Stimulated activated CD4-positive, alpha-beta T cell treated with anti-CD3 and anti-CD28 coated beads, Interleukin-2, amount 100 ng/mL, for 4 hours (primary cell): ENCODE measurements at regions not wholly inside any gene's neighbourhood (a gene's known extent, or its start where the extent isn't known, plus 50 kb on each side); places are given as distances from the start of the nearest gene placed in this dataset.

Experiments used
- DNase-seq: peaks from one replicate; pipeline ENCODE4 v3.0.0-alpha.2; 2020; ENCODE audit warnings: low read depth

DNA sequence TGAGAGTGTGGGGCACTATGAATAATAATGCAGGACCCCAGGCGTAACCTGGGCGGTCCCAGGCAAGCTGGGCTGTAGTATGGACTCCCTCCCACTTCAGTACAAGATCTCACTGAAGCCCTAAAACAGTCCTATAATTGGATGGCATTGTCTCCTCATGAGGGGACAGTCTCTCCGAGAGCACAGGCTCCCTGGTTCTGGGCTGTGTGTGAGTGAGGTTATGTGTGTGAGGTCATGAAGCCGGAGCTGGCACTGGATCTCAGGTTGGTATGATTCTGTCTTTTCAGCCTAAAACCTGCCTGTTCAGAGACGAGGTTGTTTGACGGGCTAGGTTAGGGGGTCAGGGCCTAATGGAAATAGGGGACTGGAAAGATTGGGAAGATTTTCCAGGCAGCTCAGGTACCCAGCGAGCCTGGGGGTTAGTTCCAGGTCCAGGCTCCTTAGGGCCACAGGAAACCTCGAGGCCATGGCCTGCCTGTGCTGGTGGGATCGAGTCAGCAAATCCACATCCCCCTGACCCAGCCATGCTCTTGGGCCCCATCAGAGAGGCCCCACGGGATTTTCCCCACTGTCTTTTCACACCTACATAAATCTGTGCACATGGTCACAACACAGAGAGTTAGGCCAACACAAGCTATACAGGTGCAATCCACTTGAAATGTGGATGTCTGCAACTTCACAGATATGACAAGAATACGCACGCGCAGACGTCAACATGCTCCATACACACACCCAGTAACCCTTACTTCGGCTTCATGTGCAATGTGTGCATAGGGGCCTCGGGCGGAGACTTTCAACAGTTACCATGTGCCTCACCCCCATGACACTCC, 94.8 kb downstream of the INHBB start:
- DNase-seq, result no peak

DNA sequence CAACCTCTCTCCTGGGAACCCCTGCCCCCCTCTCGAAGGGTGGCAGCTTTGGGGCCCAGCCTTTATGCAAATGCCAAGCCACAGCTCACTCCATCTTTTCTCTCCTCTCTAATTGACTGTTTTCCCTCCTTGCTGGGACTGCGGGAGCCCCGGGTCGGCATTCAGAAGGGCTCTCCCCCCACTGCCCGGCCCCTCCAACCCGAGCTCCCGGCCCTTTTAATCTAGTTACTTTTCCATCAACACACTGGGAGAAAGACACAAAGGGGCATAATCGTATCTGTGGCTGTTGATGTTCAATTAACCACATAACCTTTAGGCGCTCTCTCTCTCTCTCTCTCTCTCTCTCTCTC, 95.4 kb downstream of the INHBB start:
- DNase-seq, result no peak

DNA sequence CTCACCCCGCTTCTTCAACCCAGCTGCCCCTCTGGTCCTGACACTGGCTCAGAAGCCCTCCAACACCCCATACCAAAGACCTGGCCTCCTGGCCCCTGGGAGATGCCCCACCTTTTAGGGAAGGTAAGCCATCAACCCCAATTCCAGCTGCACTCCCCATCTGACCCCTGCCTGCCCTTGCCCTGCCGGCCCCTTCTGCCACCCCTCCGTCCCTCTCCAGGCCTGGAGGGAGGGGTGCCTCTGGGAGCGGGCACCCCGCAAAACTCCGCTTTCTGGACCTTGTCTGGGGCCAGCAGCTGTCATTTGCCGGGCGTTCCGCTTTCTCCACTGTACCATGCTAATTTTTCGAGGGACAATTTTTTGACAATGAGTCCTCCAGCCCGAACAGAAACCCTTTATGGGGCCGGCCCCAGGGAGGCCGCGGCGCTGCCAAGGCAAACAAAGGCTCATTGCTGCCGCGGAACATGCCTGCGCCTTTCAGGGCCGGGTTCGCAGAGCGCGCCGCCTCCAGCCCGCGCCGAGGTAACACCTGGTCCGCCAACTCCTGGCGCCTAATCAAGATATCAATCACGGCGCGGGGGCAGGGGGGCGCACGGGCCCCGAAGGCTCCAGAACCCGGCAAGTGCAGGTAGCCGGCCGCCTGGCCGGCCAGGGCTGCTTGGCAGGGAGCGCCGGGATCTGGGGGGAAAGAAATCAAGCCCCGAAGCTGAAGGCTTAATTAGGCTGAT, 96.0 kb downstream of the INHBB start:
- no peak for DNase-seq

DNA sequence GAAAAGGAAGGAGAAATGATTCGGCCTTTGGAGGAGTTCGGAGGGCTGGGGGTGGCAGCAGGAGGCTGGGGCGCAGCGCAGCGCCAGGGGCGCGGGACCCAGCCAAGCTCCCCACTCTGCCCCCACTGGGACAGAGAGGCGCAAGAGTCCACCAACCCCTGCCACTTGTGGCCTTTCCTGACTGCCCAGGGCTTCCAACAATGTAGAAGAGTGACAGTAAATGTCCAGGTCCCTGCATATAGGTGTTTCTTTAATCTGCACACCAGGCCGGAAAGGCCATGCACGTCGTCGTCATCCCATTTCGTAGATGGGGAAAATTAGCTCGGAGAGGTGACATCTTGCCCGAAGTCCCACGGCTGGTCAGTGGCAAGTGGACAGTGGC, 96.6 kb downstream of the INHBB start:
- DNase-seq, result no peak

DNA sequence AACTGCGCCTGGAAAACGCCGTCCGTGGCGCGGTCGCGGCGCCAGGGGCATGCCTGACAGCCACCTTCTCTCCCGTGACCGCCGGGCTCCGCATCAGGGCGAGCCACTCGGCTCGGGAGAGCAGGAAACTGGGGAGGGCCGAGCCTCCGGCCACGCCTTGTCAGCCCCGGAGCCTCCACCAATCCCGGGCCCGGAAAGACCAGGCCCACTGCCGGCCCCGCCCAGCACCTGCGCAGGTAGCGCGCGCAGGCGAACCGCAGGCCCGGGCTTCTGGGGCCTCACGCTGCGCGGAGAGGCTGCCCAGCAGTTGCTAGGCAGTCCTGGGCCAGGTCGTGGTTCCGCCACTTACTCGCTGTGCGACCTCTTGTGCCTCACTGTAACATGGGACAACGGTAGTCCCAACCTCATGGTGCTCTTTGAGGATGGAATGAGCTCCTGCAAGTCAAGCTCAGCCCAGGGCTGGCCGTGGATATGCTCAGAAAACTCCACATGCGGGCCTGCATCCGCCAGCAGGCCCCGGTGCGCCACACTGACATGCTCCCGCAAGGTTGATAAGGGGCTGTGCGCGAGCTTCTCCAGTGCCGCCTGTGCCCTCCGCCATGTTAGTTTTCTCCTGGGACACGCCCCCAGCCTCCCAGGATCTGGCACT, 97.1 kb downstream of the INHBB start:
- DNase-seq, result no peak

DNA sequence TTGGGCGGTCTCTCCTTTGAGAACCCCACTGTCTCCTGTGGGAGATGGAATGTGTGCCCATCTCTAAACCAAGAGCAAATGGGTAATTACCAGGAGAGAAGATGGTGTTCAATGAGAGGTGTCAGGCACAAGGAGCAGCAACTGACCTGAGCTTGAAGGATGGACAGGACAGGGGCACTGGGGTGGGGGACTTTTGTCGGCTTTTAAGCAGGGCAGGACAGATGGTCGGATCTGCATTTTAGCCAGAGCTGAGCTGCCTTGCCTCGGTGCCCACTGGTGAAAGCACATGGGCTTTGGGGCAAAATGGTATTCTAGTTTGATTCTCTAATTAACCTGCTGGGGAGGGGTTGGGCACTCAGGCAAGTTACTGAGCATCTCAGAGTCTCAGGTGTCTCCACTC, 98.0 kb downstream of the INHBB start:
- no peak for DNase-seq

DNA sequence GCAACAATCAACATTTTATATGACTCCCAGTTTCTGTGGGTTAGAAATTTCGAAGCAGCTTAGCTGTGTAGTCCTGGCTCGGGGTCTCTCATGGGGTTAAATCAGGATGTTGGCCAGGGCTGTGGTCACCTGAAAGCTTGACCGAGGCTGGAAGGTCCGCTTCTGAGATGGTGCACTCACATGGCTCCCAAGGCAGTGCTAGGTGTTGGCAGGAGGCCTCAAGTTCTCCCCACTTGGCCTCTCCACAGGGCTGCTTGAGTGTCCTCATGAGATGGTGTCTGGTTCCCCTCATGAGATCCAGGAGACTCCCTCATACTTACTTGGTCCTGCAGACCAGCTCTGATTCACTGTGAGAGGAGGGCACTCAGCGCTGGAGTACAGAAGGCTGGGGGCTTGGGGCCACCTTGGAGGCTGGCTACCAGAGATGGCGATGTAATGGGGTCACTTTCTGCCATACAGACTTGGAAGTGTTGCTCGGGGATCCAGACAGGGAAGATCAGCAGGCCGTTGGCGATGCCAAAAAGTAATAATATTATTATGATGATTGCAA, 98.8 kb downstream of the INHBB start:
- DNase-seq, result no peak

DNA sequence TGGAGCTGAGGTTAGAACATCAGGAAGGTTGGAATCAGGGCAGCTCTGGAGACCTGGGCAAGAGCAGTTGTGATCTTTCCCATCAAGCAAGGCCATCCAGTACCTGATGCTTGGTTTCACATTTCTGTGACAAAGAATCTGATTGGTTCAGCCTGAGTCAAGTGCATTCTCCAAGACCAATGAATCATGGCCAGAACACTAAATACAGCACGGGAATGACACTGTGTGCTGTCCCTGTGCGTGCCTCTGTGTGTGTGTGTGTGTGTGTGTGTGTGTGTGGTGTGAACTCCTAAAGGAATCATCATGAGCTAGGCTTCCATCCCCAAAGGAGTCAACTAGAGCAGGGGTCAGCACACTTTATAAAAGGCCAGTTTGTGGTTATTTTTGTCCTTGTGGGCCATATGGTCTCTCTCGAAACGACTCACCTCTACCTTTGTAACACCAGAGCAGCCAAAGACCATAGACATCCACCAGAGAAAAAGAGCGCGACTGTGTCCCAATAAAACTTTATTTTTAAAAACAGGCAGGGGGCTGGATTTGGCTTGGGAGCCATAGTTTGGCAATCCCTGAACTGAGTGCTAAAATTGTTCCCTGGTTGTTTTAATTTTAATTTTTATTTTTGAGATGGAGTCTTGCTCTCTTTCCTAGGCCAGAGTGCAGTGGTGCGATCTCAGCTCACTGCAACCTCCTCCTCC, 99.7 kb downstream of the INHBB start:
- DNase-seq, result no peak

DNA sequence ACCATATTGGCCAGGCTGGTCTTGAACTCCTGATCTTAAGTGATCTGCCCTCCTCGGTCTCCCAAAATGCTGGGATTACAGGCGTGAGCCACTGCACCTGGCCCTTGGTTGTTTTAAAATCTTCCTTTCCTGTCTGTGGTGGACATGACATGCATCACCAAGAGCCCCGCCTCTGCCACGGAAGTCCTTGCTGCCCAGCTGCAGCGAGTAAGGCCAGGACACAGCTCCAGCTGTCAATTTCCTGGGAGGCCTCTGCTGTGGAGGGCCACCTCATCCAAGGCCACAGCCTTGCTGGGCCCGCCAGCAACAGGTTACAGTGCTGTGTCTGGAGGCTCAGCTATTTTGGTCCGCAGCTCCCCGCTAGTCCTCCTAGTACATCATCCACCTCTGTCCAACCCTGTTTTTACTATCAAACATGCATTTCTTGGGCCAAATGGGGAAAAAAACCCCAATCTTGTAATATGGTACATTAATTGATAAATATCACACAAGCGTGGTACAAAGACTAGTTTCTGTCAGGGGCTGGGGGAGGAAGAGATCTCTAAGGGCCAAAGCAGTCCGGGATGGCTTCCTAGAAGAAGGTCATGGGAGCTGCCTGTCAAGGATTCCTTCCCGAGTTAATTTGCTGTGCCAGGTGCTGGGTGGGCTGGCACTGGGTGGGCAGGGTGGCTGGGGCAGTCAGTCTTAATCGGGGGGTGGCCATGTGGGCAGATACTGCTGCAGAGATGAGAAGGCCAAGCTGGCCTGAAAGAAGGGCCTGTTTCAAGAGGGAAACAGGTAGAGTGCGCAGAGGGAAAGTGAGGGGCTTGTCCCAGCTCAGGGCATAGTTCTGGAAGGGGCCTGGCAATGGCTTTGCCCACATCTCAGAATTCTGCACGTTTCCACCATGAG, 100.5 kb downstream of the INHBB start:
- no peak for DNase-seq

DNA sequence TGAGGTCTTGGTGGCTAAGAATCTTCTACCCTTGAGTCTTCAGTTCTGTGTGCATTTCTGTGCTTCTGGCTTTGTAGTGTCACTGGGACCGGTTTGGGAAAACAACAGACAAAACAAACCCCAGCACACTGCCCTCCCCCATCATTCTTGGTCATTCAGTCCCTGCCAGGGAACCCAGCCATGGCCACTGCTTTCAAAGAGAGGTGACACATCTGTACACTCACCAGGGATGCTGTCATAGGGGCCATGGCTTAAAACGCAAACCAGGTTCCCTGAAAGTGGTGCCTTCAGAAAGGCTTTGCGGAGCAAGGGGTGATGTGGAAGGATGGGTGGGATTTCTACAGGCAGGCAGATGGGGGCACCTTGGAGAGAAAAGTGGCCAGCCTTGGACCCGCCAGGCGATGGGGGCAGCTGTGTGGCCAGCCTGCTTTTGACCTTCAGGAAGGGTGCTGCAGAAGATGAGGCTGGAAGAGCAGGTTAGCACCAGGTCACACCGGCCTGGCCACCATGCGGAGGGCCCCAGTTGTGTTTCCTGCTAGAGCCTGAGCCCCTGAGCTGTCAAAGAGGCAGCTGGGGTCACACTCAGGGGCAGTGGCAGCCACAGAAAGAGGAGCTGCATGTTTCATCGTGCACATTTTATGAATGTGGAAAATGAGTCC, 101.3 kb downstream of the INHBB start:
- no peak for DNase-seq

DNA sequence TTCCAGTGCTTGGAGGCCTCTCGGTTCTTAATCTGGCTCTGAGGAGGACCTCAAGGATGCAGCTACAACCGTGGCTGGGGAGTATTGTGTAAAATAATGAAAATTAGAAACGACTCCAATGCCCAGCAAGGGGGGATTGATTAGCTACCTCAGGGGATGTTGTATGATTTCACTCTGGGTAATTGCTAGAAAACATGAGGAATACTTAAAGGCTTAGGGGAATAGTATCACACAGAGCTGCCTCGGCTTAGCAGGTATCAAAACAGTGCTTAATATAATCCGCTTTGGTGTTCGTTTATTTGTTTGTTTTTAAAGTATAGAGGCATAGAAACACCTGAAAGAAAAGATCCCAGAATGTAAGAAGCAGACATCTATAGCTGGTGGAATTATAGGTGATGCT, 102.5 kb downstream of the INHBB start:
- DNase-seq, result no peak

DNA sequence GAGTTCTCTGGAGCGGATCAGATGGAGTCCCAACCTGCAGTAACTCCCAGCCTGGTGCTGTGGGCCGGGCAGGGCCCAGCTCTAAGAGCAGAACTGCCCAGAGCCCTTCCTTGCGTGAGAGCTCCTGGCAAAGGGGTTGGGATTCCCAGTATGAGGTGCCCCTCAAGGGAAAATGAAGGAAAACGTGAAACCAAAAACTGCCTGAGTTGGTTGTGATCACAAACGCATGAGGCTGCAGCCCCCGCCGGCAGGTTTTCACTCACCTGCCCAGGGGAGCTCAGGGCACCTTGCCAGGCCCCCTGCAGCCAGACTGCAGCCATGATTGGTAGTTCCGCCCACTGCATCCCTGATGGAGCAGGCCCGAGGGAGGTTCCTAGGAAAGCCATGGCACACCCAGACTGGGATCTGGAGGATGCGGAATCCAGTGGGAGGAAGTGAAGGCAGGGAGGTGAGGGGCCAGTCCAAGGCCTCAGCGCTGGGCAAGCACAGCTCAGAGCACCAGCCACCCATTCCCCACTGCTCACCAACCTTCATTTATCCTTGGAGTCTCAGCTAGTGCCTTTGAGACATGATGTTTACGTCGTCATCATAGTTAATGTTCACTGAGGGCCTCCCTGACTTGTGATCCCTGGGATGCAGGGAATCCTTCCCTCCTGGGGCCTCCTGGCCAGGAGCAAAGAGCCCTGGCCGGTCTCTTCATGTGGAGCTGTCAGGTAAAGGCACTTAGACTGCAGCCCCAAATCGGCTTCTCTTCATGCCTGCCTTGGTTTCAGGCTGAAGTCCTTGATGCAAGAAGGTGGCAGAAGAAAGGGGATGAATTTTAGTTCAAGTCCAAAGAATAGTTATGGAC, 103.2 kb downstream of the INHBB start:
- DNase-seq, result no peak

DNA sequence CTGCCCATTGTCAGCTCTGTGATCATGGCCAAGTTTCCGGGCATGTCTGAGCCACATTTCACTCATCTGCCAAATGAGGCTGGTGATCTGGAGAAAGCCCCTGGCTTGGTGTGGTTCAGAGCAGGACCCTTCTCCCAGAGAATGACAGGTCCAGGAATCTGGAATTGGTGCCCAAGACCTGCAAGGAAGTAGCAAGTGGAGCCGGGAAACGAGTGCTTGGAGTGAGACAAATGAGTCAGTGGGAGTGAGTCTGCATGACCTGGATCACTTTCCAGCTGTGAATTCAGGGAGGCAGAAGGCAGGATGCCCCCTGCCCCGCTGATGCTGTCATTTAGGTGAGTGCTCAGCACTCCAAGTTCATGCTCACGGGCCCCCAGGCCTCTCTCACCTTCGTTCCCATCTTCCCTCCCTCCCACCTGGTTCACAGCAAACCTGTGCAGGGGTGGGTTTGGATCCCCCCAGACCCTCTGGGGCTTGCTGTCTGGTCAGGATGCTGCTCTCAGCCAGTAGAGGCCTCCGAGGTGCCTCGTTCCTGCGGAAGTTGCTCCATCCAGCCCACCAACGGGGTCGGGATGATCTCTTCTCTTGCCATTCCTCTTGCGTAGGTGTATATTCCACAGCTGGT, 104.4 kb downstream of the INHBB start:
- DNase-seq, result no peak

DNA sequence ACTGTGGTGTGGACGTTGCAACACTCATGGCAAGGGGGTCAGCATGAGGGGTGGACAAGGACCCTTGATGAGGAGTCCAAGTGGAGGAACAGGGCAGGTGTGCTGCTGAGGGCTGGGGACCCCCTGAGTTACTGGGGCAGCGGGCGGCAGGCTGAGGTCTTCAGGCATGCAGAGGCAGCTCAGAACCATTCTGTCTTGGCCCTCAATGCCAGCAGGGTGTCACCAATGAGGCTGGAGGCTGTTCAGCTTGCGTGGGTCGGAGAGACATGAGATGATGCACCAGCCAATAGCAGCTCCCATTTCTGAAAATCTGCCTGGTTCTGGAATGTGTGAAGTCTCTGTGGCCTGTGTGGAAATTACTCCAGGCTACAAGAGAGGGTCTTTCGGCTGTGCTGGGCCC, 105.4 kb downstream of the INHBB start:
- no peak for DNase-seq

DNA sequence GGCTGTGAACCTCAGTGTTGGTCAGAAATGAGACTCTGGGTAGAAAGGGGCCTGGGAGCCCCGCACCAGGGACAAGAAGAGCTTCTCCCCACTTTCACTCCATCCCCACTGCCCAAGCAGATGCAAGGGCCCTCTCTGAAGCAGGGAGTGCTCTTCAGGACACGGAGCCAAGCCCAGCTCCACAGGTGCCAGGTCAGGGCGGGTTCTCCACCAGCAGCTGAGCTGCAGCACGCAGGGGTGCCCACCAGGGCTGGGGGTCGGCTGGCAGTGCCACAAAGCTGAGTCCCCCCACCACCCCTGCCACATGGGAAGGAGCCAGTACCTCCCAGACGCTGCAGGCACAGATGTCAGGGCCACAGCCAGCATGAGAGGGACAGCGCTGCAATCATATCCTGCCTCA, 106.2 kb downstream of the INHBB start:
- no peak for DNase-seq

DNA sequence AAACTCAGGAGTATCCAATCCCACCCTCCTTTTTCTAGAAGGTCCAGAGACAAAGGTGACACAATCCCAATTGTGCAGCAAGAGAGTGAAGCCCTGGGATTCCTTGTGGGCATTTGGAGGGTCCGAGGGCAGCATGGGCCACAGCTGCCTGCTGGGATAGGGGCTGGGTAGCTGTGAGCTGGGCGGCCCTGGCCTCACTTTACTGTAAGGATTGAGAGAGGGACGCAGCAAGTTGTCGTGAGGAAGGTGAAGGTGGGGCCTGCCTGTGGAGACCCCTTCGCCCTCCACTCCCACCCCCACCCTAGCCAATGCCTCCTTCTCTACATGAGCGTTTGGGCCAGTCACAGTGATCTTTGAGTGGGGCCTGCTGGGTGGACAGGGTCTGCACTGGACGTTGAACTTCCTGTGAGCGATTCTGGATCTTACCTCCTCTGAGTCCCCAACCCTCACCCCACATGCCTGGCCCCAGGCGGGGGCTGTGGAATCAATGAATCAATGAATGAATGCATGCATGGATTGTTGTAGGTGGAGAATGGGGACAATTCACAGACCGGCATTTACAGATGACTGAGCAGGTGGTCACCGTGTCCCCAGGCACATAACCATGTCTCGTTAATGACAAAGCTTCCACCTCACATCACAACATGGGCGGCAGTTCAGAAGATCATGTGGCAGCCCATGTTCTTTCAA, 107.2 kb downstream of the INHBB start:
- DNase-seq, result no peak

DNA sequence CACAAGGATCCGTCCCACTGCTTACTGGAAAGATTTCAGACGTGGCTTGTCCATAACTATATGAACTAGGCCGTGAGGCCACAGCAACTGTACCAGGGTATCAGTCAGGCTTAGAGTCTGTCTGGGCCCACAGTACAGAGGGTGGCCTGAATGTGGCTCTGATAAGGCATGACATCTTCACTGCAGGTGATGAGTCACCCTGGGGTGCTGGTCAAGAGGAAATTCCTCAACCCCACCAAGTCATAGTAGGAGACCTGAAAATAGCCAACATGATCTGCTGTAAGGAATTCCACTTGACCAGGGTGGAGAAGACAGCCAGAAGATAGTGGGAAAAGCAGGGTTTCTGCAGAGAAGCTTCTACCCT, 107.7 kb downstream of the INHBB start:
- no peak for DNase-seq

DNA sequence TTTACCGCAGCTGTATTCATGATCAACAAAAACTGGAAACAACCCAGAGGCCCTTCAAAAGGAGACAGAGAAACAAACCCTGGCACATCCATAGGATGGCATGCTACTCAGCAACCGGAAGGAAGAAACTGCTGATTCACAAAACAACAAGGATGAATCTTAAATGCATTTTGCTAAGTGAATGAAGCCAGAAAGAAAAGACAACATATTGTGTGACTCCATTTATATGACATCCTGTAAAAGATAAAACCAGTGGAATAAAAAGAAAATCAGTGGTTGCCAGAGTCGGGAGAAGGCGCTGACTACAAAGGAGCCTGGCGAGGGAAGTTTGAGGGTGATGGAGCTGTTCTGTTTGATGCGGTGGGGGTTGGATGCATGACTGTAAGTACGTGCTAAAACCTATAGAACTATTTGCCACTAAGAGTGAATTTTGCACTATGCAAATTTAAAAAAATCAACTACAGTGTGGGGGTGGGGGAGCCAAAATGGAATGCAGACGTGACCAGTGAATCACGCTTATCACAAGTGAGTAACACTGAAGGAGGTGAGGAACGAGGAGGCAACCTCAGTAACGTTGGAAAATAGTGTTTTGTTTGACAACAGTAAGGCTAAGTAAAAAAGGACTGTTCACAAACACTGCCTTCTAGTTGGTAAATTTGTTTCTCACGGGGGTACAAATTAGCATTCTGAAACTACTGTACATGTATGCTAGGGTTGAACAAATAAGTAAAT, 108.9 kb downstream of the INHBB start:
- no peak for DNase-seq
